ENCODE measurements at regions not wholly inside any gene's neighbourhood (a gene's known extent, or its start where the extent isn't known, plus 50 kb on each side); places are given as distances from the start of the nearest gene placed in this dataset.

GRCh38 chr7:33852838-33853237, 52.5 kb upstream of the BMPER start:
- in situ Hi-C loops (cut with HindIII; ENCODE audit: low pct_unique_long_range_greater_than_20kb, low sequenced_read_pairs), result no loop called here
- no peak for DNase-seq (ENCODE audit: low read depth)

- in situ Hi-C loops (cut with HindIII; ENCODE audit: low pct_unique_long_range_greater_than_20kb, low sequenced_read_pairs), result no loop called here
- no peak for DNase-seq (ENCODE audit: low read depth)
Measured at GRCh38 chr7:33853361-33854062, 51.8 kb upstream of the BMPER start.

- DNase-seq (ENCODE audit: low read depth), result no peak
- in situ Hi-C loops (cut with HindIII; ENCODE audit: low pct_unique_long_range_greater_than_20kb, low sequenced_read_pairs), result no loop called here
Measured at GRCh38 chr7:33854178-33854577, 51.2 kb upstream of the BMPER start.

- in situ Hi-C loops (cut with HindIII; ENCODE audit: low pct_unique_long_range_greater_than_20kb, low sequenced_read_pairs), result no loop called here
- DNase-seq (ENCODE audit: low read depth), result no peak
Measured at GRCh38 chr7:33854801-33855350, 50.5 kb upstream of the BMPER start.
